ENCODE measurements at regions not wholly inside any gene's neighbourhood (a gene's known extent, or its start where the extent isn't known, plus 50 kb on each side); places are given as distances from the start of the nearest gene placed in this dataset.

DNA sequence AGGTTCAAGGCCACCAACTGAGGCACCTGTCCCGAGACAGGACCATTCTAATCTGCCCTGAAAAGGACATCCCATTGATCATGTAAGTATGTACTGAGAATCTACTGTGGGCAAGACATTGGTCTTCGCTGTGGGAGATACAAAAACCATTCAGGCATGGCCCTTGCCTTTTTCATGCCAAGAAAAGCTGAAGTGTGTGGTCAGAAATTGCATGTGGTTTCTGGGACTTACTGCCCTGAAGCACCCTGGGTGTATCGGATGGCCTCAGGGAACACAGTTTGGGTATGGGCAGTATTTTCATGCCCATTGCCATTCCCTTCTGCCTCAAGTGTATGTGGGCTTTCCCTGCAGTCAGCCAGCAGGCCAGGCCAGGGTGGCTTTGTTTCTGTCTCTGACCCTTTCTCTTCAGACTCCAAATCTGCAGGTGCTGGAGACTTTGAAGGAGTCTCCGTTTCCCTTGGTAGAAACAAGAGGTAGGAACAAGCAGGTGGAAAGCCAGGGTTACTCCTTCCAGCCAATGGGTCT is 285.7 kb downstream of the ZEB1 start:
- DNase-seq, result no peak

DNA sequence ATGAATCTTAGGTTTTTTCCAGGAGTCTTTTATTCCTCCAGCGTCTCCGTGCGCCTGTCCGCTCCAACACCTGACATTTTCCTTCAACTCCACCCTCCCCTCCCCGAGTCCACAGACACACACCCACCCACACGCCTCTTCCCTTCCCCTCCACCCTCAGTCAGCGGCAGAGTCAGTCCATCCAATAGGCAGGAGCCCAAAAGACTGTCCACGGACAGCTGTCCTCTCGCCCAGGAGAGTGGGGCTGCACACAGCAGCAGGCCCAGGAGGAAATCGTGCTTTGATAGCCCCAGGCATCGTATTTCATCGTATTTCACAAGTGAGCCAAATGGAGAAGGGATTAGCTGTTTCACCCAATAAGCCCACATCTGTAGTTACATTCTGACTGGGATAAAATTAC is 285.1 kb downstream of the ZEB1 start:
- peak; percentile 55 for DNase-seq

DNA sequence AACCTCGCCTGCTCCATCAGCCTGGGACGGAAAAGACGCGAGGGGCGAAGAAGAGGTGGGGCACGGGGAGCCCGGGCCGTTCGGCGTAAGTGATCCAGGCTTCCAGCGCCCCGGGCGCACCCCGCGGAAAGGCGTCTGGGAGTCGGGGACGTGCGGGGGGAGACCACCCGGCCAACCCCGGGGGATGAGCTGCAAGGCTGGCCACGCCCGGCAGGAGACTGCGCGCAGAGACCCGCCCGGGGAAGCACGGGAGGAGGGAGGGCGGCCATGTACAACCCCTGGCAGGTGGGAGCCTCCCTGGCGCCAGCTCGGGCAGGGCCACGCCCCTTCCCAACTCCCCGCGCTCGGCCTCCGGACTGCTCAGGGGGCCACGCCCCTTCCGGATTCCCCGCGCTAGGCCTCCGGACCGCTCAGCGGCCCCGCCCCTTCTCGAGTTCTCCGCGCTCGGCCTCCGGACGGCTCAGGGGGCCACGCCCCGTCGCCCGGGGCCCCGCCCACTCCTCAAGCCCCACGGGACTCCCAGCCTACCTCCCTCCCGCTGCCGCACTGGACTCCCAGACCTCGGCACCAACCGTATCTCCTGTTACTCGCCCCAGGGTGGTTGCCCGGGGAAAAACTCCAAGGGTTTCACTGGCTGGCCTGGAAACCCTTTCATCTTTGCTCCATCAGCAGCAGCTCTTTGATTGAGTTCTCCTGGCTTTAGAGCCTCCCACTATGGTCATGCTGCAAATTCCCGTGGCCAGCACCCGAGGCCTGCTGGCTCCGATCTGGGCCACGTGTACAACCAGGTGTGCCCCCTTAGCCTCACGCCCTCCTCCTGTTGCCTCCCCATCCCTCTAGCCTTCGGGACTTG is 284.4 kb downstream of the ZEB1 start:
- DNase-seq, result peak; percentile 94

DNA sequence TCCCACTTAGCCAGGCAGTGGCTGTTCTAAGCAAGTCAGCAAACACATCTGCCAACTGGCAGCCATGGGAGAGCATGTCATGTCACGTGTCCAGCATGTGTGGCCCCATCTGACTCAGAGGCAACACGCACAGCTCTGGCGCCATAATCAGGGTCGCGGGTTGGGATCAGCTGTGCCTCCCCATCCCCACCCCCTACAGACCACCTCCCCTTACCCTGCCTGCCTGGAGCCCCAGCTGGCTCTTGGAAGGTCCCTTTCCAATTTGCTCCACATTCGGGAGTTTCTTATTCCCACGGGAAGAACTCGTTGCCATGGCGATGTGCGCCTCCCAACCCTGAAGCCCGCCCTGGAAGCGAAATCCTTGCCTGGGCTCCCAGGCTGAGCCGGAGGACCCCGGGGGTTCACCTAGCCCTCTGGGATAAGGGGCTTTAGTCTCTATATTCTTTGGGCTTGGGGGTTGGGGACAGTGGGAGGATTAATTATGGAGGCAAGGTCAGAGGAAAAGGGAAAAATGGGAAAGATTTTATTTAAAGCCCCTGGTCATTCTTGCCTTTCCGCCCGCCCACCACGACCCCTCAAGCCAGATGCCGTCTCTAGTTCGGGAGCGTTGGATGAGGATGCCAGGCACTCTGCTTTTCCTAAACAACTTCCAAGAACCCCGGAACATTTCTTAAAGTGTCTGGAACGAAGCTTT is 283.7 kb downstream of the ZEB1 start:
- peak; percentile 80 for DNase-seq

DNA sequence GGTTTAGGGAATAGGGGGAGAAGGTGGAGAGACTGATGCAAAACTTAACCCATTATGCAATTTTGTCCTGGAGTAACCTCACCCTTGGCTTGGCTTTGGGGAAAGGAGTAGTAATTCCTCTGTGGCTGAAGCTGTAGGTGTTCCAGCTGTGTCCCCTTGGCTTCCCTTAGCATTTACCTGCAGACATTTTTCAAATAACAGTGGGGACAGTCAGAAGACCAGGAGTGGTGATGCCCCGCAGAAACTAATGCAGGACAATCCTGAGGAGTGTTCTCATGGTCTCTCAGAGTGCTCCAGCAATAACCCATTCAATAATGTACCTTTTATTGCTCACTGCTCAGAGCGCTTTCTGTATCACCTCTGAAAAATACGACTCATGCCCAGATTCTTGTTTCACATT is 282.1 kb downstream of the ZEB1 start:
- no peak for DNase-seq

DNA sequence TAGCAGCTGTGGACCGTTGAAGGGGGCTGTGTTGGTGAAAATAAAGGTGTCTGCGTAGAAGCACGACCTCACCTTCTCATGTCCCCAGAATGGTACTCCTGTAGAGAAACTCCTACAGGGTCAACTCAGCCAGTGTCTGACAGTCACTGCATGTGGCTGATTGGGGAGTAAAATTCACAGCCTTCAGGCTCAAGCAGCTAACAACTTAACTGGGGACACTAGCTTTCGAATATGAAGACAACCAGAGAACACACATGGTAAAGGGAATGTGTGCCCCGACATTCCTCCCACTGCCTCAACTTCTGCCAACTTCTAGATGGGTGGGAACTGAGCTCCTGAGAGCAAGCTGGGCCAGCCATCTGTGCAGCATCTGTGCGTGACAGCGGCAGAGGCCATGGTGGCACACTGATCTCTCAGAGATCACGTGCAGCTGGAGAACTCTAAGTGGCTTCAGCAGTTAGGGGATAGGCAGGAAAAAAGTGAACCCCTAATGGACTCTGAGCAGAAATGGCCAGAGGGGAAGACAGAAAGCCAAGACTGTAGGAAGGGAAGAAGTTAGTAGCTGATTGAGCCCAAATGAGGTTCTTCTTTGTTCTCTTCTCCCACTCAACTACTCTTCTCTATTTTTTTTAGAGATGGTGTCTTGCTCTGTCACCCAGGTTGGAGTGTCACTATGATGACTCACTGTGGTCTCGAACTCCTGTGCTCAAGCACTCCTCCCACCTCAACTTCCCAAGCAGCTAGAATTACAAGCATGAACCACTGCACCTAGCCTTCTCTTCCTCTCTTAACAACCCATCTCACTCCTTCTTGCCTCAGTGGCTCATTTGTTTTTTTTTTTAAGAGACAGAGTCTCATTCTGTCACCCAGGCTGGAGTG is 280.8 kb downstream of the ZEB1 start:
- no peak for DNase-seq

DNA sequence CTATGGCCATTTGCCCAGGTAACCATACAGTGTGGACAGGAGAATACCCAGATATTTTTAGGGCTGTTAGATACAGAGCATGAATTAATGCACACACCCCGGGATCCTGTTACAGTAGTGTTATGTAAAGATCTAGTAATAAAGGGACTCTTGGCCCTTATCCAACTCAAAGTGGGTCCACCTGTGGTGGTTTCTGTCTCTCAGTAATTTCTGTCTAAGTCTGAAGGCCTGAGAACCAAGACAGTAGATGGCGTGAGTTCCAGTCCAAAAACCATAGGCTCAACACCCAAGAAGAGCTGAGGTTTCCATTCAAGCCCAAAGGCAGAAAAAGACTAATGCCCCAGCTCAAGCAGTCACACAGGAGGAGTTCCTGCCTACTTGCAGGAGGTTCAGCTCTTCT is 277.7 kb downstream of the ZEB1 start:
- DNase-seq, result no peak

DNA sequence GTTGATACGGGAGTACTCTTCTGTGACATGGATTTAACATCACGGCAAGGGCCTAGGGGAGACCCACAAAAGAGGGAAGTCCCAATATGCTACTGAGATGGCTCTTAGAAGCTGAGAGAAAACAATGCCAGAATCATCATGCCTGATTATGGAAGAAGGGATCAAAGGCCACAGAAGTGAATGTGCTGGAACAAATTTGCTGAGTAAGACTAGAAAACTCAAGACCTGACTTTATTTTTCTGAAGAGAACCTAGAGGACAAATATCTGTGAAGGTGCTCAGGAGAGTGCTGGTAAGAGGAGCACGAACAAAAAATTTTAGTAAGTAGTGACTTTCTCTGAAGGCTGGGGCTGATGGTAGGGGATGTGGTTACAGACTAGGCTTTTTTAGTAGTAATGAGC is 277.0 kb downstream of the ZEB1 start:
- no peak for DNase-seq

DNA sequence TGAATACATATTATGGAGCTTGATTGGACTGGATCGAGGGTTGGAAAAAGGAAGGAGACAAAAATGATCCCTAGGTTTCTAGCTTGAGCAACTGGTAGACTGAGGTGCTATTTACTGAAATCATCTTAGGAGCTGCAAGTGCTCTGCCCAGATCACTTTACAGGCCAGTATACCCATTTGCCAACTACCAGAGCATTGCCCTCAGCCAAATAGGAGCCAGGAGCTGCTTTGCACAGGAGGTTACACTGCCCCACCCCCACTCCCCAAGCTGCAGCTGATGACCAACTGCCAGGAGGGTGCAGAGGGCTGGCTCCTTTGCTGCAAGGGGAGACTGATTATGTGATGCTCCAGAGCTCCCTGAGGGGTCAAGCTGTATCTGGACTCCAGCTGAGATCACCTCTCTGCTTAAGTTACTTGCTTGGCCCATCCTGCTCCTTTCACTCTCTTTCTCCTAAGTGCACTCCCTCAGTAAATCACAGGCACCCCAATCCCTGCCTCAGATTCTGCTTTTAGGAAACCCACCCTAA is 275.4 kb downstream of the ZEB1 start:
- no peak for DNase-seq

DNA sequence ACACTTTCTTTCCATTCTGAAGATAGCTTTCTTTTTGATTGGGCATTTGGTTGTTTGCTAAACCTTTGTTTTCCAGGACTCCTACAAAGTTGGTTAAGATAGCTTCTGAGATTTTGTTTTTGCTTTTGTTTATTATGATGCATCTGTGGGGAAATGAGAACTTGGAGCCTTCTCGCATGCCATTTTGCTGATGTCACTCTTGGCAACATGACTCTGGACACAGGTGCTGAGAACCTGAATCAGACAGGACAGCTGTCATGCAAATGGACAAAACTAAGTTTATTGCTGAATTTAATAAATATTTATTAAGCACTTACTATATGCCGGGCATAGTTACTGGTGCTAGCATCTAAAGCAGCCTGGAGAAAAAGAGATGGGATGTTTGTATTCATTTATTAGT is 274.1 kb downstream of the ZEB1 start:
- no peak for DNase-seq

DNA sequence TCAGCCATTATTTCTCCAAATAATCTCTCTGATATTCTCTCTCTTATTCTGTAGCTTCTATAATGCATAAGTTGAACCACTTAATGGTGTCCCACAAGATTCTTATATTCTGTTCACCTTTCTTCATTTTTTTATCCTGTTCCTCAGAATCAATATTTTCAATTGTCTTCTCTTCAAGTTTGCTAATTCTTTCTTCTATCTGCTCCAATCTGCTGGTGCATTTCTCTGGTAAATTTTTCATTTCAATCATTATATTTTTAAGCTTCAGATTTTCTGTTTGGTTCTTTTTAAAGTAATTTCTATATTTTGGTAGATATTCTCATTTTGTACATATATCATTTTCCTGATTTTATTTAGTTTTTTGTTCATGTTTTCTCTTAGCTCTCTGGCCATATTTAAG is 272.6 kb downstream of the ZEB1 start:
- no peak for DNase-seq

DNA sequence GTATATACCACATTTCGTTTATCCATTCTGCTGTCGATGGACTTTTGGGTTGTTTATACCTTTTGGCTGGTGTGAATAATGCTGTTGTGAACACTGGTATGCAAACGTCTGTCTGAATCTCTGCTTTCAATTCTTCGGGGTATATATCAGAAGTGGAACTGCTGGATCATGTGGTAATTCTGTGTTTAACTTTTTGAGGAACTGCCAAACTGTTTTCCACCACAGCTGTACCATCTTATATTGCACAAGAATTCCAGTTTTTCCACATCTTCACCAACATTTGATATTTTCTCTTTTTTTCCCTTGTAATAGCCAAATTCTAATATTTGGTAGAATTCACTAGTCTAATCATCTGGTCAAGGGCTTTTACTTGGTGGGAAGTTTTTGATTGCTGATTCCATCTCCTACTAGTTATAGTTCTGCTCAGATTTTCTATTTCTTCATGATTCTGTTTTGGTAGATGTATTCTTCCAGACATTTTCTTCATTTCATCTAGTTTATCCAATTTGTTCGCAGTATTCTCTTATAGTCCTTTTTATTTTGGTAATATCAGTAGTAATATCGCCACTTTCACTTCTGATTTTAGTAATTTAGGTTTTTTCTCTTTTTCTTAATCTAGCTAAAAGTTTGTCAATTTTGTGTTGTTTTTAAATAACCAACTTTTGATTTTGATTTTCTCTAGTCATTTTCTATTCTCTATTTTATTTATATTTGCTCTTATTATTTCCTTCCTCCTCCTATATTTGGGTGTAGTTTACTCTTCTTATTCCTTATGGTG is 271.2 kb downstream of the ZEB1 start:
- no peak for DNase-seq

DNA sequence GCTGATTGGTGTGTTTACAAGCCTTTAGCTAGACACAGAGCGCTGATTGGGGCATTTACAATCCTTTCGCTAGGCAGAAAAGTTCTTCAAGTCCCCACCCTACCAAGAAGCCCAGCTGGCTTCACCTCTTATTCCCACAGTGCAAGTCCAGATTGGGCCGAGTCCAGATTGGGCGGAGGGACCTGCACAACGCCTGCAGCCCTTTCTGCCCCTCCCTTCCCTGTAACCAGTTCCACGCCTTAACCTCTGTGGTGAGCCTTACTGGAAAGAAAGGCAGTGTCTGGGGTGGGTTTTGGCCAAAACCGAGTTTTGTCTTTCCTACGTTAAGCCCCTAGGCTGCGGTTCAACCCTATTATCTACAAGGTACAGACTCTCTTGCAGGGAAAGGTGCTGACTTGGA is 268.7 kb downstream of the ZEB1 start:
- DNase-seq, result no peak

DNA sequence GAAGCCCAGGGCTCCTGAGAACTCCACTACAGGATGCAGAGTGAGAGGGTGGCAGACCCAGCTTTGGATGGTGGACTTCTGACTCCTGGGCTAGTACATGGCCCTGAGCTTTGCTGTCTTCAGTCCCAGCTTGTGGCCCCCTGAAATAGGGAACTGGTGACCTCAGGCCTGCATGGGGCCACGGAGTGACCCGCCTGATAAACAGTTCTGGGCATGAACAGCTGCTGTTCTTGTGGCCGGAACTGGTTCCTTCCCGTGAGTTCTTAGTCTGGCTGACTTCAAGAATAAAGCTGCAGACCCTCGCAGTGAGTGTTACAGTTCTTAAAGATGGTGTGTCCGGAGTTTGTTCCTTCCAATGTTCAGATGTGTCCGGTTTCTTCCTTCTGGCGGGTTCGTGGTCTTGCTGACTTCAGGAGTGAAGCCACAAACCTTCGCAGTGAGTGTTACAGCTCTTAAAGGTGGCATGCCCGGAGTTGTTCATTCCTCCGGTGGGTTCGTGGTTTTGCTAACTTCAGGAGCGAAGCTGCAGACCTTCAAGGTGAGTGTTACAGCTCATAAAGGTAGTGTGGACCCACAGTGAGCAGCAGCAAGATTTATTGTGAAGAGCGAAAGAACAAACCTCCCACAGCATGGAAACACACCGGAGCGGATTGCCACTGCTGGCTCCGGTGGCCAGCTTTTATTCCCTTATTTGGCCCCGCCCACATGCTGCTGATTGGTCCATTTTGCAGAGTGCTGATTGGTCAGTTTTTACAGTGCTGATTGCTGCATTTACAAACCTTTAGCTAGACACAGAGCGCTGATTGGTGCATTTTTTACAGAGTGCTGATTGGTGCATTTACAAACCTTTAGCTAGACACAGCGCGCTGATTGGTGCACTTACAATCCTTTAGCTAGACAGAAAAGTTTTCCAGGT is 268.0 kb downstream of the ZEB1 start:
- no peak for DNase-seq

DNA sequence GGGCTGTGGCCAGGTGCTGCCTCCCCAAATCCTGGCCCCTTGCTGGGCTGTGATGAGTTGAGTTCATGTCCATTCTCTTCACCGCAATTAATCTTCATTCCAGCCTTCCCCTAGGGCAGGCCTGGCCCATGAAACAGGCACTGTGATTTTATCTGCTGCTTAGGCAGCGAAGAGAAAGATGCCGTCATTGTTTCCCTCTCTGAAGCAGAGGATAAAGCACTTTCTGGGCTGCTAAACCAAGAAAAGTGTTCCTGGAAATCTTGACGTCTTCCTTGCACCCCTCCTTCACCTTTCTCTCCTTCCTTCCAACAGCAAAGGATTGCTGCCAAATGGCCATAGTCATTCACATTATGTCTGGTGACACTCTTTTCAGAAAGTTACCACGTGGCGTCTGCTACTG is 265.9 kb downstream of the ZEB1 start:
- no peak for DNase-seq

DNA sequence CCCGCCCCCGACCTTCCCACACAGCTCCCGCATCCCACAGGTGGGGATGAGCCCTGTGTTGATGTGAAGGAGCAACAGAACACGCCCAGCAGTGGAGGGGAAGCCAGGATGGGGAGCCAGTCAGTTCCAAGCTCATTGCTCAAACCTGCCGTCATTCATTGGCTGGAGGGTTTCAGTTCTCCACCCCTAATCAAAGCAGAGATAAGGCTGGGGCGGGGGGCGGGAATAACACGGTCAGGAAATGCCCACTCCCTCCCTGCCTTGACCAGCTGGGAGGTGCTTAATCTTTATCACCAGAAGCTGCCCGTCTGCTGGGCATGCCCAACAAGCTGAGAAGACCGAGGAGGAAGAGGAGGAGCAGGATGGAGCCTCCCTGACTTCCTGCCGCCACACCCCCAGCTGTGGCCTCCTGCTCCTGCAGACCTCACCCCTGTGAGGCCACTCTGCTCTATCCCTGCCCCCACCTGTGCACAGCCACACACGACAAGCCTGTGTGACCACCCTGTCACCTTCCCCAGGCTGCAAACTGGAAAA is 265.1 kb downstream of the ZEB1 start:
- DNase-seq, result no peak

DNA sequence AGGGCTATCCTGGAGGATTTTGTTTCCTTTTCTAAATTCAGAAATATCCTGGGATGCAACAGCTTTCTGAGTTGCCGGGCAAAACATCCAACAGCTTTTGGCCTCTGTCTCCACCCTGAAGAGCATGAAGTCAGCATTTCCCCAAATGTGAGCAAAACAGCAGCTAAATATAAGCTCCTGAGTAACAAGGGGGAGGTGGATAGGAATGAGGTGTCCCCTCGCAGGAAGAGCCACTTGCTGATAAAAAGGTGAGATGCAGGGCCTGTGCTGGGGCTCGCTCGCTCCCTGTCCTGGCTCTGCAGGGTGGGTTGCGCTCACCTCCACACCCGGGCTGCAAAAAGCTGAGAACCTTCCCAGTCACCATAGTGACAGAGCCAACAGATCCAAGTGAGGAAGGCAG is 264.3 kb downstream of the ZEB1 start:
- DNase-seq, result no peak

DNA sequence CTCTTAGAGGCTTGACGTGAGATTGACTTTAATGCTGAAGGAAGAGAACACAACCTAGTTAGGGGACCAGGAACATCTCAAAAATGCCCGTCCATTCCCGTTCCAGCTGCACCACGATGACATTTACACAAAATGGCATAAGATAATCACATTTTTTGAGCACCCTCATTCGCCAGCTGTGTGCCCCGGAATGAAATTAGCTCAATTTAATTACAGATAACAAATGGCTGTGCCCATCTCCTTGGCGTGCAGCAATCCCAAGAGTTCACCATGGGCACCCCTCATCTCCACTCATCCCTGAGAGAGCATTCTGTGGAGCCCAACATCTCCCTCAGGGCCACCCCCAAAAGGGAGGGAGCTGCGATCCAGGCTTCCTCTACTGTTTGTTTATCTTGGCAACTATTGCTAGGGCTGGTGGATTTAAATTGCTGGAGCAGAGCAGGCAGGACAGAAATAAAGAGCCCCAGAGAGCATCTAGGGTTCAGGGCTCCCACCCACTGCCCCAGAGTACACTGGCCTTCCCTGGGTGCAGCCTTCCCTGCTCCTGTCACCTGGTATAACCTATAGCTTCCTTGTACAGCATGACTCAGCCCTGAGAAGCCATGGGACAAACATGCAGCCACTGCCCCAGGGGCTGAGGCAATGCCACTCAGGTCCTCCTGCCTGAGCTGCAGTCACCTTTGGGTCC is 263.5 kb downstream of the ZEB1 start:
- DNase-seq, result peak; percentile 21

DNA sequence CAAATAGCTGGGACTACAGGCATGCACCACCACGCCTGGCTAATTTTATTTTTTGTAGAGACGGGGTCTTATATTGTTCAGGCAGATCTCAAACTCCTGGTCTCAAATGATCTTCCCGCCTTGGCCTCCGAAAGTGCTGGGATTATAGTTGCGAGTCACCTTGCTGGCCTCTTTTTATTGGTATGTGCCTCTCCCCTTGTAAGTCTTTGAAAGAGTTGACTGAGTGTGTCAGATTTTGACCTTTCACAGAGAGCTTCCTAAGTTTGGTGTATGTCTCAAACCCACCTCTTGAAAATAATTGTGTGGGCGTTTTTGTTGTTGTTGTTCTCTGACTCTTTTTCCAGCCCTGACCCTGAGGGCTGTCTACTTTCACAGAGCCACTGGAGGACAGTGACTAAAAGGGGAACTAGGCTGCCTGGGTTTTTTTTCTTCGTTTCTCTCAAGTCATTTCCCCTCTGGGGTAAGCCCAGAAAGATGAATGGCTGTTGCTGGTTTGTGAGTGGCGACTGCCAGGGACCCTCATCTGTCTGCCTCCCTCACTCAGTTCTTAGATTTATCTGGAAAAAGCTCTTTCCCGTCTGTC is 262.8 kb downstream of the ZEB1 start:
- no peak for DNase-seq

DNA sequence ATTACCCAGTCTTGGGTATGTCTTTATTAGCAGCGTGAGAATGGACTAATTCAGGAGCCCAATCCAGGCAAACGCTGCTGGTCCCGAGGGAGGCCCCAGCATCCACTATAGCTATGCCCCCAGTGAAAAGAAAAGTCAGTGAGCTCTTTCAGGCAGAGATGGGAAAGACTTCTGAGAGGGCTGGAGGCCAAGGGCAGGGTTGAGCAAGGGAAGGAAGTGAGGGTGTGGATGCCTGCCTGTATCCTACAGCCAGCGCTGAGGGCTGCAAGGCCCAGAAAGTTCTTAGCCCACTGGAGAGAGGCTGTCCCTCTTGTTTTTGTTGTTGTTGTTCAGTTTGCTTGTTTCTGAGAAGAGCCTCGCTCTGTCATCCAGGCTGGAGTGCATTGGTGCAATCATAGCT is 261.6 kb downstream of the ZEB1 start:
- DNase-seq, result no peak

Measured in fibroblast of skin of abdomen (primary cell).